Stimulated activated CD8-positive, alpha-beta memory T cell treated with anti-CD3 and anti-CD28 coated beads, Interleukin-15, amount 100 ng/mL, for 4 hours (primary cell): ENCODE measurements at regions not wholly inside any gene's neighbourhood (a gene's known extent, or its start where the extent isn't known, plus 50 kb on each side); places are given as distances from the start of the nearest gene placed in this dataset.

ENCODE experiments used
- DNase-seq, 2 donors: peaks; one replicate each; pipeline ENCODE4 v3.0.0-alpha.2; 2020; ENCODE audit warnings: low read depth in 2 of 2

DNA sequence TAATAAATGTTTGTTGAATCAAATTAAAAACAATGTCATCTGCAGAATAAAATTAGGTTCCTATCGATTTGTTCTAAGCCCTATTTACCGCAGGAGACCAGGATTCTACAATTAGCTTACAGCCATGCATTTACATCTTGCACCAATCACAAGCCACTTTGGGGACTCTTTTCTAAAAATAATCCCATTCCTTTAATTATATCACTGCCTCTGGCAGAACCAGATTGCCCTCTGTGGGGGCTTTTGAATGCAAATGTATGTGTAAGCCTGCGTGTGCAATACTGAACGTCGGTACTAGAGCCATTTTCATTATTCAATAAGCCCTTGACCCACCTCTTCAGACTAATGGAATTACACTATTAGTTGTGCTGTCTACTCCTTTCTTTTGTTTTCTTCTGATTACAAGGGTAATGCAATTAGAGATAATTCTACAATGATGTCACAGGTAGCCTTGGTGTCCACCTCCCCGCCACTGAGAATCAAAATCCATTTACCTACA lies 391.3 kb upstream of the XYLT1 start:
- DNase-seq, result no peak

DNA sequence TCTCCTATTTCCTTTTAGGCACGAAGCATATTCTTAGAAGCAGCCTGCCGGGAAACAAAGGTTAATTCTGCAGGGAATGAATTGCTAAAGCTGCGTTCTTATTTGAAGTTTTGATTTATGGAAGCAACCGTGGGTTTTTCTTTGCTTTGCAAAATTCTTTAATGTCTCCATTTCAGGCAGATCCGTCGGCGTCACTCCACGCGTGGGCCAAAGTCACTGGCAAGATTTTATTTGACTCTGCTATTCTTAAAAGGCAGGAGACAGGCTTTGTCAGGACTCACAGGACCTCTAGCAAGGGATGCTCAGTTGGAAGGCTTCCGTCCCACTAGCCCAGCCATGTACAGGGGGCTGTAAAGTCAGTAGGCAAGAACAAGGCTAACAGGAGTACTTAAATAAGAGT lies 387.3 kb upstream of the XYLT1 start:
- no peak for DNase-seq

DNA sequence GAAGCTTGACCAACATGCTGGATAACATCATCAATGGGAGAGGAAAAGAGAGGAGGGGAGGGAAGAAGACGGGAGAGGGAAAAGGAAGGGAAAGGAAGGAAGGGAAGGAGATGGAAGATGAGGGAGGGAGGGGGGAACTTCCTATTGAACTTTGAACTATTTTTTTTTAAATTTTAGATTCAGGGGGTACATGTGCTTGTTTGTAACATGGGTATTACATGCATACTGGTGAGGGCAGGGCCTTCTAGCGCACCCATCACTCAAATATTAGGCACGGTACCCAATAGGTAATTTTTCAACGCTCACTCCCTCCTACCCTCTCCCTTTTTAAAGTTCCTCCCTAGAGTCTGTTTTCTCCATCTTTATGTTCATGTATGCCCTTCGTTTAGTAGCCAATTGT lies 383.2 kb upstream of the XYLT1 start:
- no peak for DNase-seq

DNA sequence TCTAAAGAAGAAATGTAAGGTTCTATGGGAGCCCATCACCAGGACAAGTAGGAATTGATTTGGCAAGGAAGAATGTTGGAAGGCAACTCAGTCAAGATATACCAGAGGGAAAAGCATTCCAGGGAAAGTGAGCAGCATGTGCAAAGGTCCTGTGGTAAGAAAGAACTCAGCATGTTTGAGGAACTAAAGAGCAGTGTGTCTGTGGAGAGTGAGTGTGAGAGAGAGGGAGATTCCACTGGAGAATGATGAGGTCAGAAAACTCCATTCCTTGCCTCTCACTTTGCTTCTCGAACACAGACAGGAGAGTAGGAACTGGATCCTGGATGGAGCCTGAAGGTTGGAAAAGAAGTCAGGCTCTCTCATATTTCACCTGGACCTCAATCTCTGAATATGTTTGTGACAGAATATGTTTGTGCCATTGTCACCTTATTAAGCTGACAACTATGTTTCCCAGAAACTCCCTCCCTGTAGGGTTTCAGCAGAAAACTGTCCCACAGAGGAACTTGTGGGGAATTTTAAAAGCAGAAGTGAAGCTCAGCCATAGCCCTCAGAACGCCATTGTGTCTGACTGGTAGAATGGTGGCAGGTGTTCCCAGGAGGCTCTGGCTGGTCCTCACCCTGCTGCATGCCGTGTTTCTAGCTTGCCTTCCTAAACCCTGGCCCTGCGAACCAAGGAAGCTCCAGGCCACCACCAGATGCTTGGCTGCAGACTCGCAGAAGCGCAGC lies 382.4 kb upstream of the XYLT1 start:
- no peak for DNase-seq

DNA sequence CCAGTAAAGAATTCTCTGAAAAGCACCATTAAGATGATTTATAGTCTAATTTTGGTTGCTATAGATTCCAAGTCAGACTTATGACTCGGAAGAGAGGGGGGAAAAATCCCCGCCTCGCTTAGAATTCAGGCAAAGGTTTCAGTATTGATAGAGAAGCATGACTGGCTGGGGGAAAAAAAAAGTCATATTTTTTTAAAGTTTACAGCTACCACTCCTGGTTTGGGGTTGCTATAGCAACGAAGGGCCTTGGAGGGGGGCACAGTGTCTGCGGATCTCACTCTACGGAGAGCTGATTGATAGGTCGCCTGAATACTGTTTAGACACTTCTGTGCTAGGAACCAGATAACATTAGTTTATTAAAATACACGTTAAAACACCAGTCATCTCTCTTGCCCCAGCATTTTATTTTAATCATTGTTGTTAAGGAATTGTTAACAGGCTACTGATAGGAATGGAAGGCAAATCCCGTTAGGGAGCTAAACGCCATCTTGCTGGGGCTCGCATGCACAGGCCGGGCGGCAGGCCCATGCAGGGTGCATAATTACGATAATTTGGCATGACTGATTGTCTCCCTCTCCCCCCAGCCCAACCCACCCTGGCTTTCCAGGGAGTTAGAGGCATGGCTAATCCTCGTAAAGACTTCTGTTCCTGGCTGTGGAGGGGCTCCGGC lies 380.0 kb upstream of the XYLT1 start:
- no peak for DNase-seq

DNA sequence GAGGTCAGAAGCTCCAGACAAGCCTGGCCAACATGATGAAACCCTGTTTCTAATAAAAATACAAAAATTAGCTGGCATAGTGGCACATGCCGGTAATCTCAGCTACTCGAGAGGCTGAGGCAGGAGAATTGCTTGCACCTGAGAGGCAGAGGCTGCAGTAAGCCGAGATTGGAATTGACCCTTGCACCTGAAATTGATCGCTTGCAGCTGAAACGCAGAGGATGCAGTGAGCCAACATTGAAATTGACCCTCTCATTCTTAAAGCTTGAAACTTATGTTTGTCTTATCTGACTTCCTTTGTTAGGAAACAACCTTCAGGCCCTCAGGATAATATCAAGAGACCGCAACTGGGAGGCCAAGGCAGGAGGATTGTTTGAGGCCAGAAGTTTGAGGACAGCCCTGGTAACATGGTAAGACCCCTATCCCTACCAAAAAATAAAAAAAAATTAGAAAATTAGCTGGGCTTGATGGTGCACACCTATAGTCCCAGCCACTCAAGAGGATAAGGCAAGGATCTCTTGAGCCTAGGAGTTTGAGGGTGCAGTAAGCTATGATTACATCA lies 376.6 kb upstream of the XYLT1 start:
- no peak for DNase-seq

DNA sequence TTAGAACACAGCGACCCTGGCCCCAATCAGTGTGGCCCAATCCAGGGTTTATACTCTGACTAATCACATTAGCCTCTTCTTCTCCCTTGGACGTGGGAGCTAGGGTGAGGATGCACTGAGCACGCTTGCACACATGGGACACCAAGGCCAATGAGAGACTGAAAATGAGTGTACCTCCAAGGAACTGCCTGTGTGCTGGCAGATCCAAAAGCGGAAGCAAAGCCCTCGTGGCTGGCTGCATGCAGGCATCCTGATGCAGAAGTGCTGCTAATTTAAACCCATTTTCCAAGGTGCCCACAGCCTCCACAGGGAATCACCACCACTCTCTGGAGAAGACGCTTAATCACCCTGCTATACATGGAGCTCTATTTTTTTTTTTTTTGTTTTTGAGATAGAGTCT lies 375.3 kb upstream of the XYLT1 start:
- no peak for DNase-seq

DNA sequence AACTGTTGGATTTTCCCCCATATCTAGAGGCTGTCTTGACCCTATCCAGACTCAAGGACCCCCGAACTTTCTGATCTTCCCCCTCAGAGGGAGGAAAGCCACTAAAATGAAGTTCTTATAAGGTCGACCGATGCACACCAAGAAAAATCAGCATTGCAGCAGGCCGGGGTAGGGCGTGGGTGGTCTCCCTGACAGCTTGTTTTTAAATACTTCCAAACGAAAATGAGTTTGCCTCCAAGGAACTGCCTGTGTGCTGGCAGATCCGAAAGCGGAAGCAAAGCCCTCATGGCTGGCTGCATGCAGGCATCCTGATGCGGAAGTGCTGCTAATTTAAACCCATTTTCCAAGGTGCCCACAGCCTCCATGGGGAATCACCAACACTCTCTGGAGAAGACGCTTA lies 374.3 kb upstream of the XYLT1 start:
- no peak for DNase-seq

DNA sequence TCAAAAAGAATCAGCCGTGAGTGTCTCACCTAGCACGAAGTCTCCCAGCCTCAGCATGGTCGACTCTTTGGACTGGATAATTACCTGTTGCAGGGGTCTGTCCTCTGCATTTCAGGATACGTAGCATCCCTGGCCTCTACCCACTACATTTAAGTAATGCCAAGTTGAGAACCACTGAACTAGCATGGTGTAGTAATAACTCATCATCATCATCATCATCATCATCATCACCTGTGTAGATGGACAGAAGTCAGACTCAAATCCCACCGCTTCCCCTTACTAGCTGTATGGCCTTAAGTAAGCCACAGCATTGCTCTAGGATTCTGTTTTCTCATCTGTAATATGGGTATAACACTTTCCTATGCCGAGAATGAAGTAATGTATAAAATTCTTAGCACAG lies 373.1 kb upstream of the XYLT1 start:
- DNase-seq, result no peak

DNA sequence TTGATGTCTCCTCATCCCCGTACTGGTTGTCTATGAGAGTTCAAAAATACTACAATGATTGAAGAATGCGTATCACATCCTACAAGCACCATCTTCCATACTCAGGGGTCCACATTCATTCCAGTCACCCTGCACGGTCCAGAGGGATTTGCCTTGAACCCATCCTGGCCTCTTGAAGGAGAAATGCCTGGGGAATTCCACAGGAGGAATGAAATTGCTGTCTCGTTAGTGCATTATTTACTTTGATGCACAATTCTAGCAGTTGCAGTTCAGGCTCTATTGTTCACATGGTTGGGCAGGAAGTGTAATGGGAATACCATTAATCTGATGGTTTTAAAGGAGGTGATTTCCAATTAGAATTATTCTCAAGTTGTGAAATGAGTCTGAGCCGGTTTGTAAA lies 369.1 kb upstream of the XYLT1 start:
- no peak for DNase-seq

DNA sequence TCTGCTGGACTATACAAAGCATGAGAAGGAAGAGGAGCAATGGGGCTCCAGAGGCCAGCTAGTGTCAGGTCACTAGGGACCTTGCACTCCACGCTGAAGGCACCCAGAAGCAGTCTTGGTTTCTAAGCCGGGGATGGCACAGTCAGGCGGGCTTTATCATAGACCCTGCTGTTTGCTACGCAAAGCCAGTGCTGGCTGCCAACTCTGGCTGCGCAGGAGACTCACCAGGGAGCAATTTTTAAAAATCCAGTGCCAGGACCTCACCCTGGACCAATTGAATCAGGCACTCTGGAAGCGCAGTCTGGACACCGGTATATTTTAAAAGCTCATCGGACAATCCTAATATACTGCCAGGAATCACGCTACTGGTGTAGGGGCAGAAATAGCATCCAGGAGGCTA lies 368.5 kb upstream of the XYLT1 start:
- DNase-seq, result no peak

DNA sequence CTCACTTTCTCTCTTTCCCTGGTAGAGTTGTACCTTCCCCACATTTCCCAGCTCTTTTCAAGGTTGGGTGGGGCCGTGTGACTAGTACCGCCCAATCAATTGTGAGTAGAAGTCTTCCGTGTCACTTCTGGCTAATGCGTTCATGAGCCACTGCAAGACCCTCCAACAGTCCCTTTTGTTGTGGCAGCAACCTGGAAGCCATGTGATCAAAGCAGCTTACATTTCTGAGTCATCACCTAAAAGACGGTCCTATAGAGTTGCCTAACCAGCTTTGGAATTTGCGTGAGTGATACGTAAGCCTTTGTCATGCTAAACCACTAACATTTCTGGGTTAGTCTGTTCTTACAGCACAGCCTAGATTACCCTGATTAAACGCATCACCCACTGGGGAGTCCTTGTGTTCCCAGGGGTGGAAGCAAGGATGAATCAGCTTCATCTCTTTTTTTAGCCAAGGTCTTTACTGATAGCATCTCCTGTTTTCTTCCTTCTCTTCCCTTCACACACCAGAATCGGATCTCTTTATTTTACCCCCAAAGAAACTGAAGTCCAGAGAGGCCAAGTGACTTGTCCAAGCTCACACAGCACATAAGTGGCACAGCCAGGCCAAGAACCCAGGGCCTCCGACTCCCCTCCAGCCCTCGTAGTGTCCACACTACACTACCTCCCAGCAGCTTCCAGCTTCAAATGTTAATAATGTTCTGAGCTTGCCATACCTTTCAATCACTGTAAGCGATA lies 366.3 kb upstream of the XYLT1 start:
- DNase-seq, result no peak

DNA sequence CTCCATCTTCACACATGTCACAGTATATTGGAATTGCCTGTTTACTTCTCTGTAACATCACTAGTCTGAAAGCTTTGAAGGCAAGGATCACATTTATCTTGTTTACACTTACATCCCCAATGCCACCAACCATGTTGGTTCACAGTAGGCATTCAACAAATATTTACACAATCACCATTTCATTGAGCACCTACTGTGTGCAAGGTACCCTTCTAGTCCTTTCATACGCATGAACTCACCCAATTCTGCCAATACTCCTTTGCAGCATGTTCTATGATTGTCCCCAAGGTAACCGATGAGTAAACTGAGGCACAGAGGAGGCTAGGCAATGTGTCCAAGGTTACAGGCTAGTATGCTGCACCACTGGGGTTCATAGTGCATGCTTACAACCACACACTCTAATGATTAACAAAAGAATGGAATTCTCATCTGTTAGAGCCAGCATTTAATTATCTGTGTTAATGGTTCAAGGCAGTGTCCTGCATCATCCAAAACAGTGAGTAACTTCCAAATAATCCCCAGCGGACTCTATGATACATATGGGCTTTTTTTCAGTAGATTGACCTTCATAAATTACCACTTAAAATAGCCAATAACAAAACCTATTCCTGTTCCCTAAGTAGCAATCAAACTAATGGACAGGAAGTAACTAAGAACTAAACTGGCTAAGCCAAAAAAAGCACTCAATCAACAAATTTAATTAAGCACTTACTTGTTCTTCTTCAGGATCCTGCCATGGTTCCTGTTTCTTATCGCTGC lies 364.5 kb upstream of the XYLT1 start:
- DNase-seq, result no peak

DNA sequence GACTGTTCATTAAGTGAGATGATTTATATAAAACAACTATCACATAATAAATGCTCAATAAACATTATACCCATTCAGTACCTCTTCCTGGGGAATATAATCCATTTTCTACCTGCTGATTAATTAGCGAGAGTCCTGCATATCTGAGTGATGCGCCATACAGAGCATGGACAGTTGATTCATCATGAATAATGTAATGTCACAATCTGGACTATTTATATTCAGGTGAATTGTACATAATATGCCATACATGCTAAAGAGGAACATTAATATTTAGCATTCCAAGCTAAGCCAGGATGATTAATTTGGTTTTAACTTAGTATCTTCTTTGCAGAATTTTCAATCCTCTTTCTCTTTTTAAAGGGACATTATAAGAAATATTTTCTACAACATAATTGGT lies 362.0 kb upstream of the XYLT1 start:
- DNase-seq, result no peak

DNA sequence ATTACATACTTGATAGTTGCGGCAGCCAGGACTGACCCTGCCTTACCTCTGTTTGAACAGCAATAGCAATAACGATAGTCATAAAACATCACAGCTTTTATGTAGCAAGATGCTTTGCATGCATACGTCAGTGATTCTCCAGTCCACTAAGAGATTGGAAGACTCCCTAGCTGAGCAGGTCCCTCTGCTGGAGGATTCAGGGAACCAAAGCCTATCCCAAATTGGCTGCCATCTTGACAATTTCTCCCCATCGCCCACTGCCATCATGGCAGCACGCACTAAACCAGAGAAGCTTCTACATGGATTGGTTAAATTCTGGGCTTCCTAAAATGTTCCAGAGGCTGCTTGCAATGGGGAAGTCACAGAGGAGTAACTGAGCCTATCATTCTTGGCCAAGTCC lies 360.6 kb upstream of the XYLT1 start:
- DNase-seq, result no peak

DNA sequence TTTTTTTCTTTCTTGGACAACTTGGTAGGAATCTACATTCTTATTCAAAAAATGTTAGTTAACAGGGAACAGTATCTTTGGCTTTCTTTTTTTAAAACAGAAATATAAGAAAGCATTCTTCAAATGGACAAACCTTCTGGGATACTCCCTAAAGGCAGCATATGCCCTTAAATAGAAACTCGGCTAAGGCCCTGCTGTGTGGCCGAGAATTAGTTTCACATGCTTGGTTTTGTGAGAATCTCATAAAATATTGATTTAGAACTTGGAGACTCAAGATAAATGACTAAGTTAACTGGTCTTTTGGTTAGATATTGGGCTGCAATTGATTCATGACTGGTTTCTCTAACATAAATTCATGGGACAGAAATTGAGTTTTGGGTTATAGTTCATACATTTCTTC lies 359.9 kb upstream of the XYLT1 start:
- DNase-seq, result no peak

DNA sequence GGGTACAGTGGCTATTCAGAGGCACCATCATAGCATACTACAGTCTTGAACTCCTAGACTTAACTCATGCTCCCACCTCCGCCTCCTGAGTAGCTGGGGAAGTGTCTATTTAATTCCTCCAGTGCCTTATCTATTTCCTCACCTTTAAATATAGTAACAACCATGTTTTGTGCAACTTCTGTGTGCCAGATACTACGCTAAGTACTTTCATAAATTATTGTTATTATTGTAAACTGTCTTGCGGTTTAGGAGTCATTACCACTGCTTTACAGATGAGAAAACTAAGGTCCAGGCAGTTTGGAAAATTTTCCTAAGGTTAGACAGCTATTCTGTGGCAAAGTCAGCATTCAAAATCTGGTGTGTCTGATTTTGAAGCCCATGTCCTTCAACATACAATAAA lies 359.1 kb upstream of the XYLT1 start:
- DNase-seq, result no peak

DNA sequence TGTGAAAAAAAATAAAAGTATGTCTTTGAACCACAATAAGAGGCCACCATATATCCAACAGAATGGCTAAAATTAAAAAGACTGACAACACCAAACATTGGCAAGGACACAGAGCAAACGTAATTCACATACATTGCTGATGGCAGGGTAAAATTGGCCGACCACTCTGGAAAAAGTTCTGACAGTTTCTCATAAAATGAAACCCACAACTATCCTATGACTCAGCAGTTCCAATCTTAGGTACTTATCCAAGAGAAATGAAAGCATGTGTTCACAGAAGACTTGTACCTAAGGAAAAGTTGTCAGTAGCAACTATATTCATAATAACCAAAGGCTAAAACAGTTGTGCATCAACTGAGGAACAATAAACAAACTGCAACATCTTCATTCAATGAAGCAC lies 357.3 kb upstream of the XYLT1 start:
- DNase-seq, result no peak

DNA sequence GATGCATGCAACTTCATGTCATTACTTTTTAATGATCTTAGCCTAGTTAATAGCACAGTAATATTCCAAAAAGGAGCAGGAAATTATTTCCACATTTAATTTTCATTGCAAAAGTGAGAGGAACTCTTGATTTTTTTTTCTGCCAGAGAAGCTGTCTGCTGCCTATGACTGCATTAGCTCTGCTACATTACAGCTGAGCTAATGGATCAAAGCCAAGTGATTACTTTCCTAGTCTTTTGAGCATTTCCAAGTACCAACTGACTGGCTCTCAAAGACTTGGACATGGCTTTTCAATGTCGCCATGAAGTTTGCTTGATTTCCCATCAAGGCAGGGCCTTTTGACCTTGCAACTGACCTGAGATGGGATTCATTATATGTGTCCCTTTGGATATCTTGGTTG lies 356.6 kb upstream of the XYLT1 start:
- DNase-seq, result no peak

DNA sequence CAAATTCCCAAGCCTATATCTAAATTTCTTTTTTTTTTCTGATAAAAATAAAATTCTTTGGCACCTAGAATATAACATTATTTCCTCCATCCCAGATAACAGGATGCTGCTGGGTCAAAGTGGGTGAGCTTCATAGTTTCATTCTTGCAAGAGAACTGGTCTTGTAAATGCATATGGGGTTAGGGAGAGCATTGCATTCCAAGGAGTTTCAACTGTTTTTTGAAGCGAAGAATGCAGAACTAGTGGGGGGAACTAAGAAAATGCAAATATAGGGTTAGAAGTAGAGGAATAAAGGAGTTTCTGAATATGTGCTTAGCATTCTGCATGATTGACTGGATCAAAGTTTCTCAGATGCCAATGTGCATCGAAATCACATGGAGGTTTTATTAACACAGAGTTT lies 347.2 kb upstream of the XYLT1 start:
- DNase-seq, result no peak

DNA sequence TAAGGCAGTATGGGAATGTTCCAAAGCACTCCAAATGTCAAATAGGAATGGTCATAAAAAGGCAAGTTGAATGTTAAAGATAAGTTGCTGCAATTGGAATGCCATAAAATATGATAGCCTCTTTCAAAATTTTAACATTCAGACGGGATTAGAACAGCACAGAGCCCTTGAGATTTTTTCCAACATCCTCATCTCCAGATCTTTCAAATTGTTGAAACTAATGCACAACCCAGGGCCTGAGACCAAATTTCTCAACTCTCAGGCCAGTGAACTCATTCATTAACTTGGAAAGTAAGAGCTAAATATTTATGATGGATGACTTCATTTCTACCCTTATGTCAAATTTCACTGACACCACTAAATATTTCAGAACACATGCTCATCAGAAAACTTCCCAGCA lies 346.5 kb upstream of the XYLT1 start:
- no peak for DNase-seq

DNA sequence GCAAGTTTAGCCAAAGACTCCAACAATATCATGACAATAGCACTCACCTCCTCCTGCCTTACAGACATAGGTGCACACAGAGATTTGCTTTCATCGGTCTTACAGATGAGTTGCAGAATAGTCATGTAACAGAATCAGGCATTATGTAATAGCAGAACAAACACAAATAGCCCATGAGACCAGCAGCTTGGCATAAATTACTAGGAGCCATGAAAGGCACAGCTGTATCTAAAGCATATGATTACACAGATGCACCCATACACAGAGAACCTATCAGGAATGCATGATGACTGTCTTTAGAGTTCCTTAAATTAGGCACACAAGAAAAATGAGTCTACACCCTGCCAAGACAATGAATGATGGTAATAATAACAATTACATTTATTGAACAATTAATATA lies 342.0 kb upstream of the XYLT1 start:
- DNase-seq, result no peak
